SK-N-SH (cell line): ENCODE measurements at regions not wholly inside any gene's neighbourhood (a gene's known extent, or its start where the extent isn't known, plus 50 kb on each side); places are given as distances from the start of the nearest gene placed in this dataset.

Experiments
- CTCF ChIP-seq: fragments of 200-600 bp; sonication (generic); IDR thresholded peaks from 2 replicates; pipeline ENCODE4 v1.6.1; 2017; ENCODE audit warnings: antibody characterized with exemption, mild to moderate bottlenecking, moderate library complexity
- MAX ChIP-seq: IDR thresholded peaks from 2 replicates; pipeline ENCODE4 v1.4.0; 2012; ENCODE audit warnings: low read depth
- MXI1 ChIP-seq: IDR thresholded peaks from 2 replicates; pipeline ENCODE4 v1.6.1; 2012; ENCODE audit warnings: mild to moderate bottlenecking, low read depth, low read length, improper control_type of control experiment
- PBX3 ChIP-seq: IDR thresholded peaks from 2 replicates; pipeline ENCODE4; 2012
- RFX5 ChIP-seq: IDR thresholded peaks from 2 replicates; pipeline ENCODE4 v1.6.1; 2012; ENCODE audit warnings: mild to moderate bottlenecking, improper control_type of control experiment, low read length
- SMC3 ChIP-seq: IDR thresholded peaks from 2 replicates; pipeline ENCODE4 v1.6.1; 2012; ENCODE audit warnings: low read depth, low read length, improper control_type of control experiment
- TAF1 ChIP-seq: IDR thresholded peaks from 2 replicates; pipeline ENCODE4 v1.6.1; 2012; ENCODE audit warnings: low read depth, mild to moderate bottlenecking, low read length, moderate library complexity, borderline replicate concordance
- TCF12 ChIP-seq: IDR thresholded peaks from 2 replicates; pipeline ENCODE4 v1.4.0; 2012
- USF2 ChIP-seq: fragments of 150-350 bp; IDR thresholded peaks from 2 replicates; pipeline ENCODE4 v1.6.1; 2017; ENCODE audit warnings: antibody characterized with exemption, low read length, low read depth, borderline replicate concordance
- YY1 ChIP-seq: IDR thresholded peaks from 2 replicates; pipeline ENCODE4 v1.4.0; 2012; ENCODE audit warnings: low read depth, mild to moderate bottlenecking

GRCh38 chr13:80656512-80656904 is 315.6 kb upstream of the SPRY2 start:
- TF ChIP-seq USF2: no peak
- TF ChIP-seq PBX3: no peak
- no peak for TF ChIP-seq MAX
- TF ChIP-seq TAF1: no peak
- TF ChIP-seq MXI1: no peak
- TF ChIP-seq RFX5: no peak
- TF ChIP-seq TCF12: no peak
- no peak for TF ChIP-seq CTCF
- TF ChIP-seq SMC3: no peak
- TF ChIP-seq YY1: no peak
